ENCODE measurements at regions not wholly inside any gene's neighbourhood (a gene's known extent, or its start where the extent isn't known, plus 50 kb on each side); places are given as distances from the start of the nearest gene placed in this dataset.

GRCh38 chr4:170248576-170248975 is 158.8 kb upstream of the AADAT start:
- TF ChIP-seq, protein P1, sequence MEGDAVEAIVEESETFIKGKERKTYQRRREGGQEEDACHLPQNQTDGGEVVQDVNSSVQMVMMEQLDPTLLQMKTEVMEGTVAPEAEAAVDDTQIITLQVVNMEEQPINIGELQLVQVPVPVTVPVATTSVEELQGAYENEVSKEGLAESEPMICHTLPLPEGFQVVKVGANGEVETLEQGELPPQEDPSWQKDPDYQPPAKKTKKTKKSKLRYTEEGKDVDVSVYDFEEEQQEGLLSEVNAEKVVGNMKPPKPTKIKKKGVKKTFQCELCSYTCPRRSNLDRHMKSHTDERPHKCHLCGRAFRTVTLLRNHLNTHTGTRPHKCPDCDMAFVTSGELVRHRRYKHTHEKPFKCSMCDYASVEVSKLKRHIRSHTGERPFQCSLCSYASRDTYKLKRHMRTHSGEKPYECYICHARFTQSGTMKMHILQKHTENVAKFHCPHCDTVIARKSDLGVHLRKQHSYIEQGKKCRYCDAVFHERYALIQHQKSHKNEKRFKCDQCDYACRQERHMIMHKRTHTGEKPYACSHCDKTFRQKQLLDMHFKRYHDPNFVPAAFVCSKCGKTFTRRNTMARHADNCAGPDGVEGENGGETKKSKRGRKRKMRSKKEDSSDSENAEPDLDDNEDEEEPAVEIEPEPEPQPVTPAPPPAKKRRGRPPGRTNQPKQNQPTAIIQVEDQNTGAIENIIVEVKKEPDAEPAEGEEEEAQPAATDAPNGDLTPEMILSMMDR (conservative IDR thresholded peaks at IDR 0.05; ENCODE audit: low read depth, low read length), result no peak
- TF ChIP-seq EZH2phosphoT487 (IDR thresholded peaks at IDR 0.05; ENCODE audit: borderline replicate concordance, low read length) (no peak), EZH2 (IDR thresholded peaks at IDR 0.05; ENCODE audit: low read length, unreplicated experiment) (no peak)
